ENCODE measurements at regions not wholly inside any gene's neighbourhood (a gene's known extent, or its start where the extent isn't known, plus 50 kb on each side); places are given as distances from the start of the nearest gene placed in this dataset.

- TF ChIP-seq SP1 (IDR thresholded peaks at IDR 0.05) (no peak), PKNOX1 (IDR thresholded peaks at IDR 0.05) (no peak)
Observed at GRCh38 chr15:20376872-20377271, 164.7 kb downstream of the GOLGA6L6 start.

Measured in HEK293T (cell line).